Superior temporal gyrus (tissue), 1 donor: ENCODE measurements at regions not wholly inside any gene's neighbourhood (a gene's known extent, or its start where the extent isn't known, plus 50 kb on each side); places are given as distances from the start of the nearest gene placed in this dataset.

Experiments
- DNase-seq: peaks from one replicate; pipeline ENCODE4 v3.0.0-alpha.2; 2016; ENCODE audit errors: extremely low spot score

GRCh38 chr9:27870404-27870803, 297.1 kb upstream of the C9orf72 start:
- no peak for DNase-seq

DNA sequence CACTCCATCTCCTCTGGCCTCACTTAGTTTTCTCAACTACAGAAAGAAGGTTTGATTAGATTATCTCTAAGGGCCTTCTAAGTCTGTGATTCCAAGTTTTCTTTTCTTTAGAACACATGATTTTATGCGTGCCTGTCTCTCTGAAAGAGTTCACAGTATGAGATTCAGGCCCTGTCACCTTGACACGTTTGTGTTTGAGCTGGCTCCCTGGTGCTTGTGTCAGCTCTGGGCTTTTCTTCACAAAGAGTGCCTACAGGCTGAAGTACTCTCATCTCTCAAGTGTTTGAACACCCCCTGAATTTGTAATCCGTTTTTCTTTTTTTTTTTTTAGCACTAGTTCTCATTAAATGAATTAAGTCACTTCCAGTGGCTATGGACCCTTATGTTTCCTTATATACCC, 306.9 kb upstream of the C9orf72 start:
- no peak for DNase-seq

GRCh38 chr9:27880635-27881034, 307.4 kb upstream of the C9orf72 start:
- no peak for DNase-seq

DNA sequence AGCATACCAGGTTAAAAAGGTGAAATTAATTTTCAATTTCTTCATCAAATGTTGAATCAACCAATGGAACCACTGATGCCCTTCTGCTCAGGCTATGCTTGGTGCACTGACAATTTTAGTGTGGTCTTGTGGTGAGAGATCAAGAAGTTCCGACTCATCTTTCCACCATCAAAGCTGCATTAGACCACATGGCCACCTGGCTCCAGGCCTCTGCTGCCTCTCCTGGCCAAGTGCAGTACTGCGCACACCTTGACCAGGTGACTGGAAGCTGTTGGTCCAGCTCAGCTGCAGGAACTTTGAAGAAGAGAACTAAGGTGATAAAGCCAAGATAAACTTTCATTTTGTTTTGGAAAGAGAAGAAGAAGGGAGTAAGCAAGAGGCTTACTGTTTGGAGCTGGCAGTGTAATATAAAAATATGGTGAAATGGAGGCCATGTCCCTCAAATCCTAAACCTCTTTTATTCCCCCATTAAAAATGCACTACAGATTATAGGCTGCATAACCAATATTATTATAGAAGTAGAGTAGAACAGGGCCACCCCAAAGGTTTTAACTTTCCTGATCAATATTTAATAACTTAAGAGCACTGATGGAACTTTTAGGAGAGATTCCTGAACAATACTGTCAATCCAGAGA, 315.5 kb upstream of the C9orf72 start:
- no peak for DNase-seq

DNA sequence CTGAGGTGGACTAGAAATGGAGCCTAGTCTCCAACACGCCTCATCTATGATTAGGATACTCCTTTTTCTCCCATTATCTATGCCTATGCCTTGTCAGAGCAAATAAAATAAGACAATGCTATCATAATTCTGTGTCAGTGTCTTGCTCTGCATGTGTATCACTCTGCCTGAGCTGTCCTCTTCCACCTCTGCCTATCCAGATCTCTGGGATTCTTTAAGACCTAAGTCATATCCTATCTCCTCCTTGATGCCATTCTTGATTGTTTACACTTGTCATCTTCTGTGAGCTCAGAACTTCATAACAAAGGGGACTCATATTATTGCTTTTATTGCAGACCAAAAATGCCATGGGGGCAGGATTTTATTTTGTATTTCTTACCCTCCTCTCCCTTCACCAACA, 351.2 kb upstream of the C9orf72 start:
- no peak for DNase-seq

DNA sequence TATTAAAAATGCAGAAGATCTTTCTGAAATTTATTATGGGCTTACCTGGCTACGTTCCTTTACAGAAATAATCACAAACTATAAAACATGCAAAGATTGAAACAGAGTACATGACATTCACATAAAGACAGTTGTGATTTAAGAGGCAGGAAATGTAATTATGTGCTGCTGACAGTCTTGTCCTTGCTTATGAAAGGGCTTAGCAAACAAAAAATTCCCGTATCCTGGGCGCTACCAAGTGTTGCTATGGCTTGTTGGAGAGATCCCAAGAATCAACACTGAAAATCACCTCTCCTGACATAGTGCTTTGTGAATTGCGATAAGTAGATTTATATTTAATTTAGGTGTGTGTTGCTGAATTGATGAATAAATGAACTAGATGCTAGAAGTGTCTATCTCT, 352.5 kb upstream of the C9orf72 start:
- no peak for DNase-seq

DNA sequence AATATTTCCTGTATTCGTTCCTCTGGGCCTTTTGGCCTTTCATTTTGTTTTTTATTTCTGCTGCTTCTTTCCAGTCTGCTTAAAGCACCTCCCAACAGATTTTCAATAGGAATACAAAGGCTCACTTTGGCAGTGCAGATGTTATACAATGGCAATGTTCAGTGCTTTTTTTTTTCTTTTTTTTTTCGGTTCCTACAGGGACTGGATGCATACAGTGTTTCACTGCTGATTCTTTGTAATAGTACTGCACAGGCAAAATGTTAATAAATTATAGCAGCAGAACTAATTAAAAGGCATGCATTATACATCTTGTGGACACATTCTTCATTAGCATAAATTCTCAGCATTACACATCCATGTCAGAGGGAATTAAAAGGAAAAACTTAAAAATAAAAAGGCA, 356.6 kb upstream of the C9orf72 start:
- DNase-seq: peak; percentile 19

GRCh38 chr9:27933210-27934025, 360.1 kb upstream of the C9orf72 start:
- DNase-seq: no peak

- no peak for DNase-seq
Observed at GRCh38 chr9:27934471-27934870, 361.2 kb upstream of the C9orf72 start.

DNA sequence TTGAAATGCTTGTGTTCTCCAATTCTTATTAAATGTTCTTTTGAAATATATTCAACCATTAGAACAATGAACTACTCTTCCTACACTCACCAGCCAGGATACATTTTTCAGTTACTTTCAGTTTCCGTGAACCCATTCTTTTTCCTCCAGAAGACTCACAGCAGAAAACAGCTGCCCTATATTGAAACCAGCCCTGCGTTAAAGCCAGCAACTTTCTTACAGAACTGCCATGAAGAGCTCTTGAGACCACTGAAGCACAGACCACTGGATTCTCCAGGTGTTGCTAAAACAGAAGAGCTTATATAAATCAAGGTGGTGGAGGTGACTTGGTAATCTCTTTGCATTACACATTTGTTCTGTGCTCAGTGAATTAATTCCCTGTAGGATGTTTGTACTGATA, 365.9 kb upstream of the C9orf72 start:
- no peak for DNase-seq

- no peak for DNase-seq
Observed at GRCh38 chr9:27940535-27940934, 367.3 kb upstream of the C9orf72 start.

DNA sequence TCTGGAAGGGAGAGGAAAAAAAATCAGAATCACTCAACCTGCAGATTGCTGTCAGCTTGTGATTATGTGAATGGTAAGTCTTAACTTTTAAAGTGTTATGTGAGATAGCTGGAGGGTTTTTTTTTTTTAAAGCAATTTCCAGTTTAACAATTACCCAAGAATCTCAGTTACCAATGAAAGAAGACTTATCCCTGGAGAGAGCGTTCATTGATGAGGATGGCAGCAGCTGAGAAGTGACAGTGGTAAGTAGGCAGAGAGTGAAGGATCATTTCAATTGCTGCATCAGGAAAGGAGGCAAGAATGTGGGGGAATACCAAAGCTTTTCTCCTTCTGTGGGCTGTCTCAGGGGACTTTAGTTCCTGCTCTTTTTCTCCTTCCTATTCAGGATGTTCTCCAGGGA, 370.2 kb upstream of the C9orf72 start:
- DNase-seq: no peak

- DNase-seq: no peak
Observed at GRCh38 chr9:27945386-27945785, 372.1 kb upstream of the C9orf72 start.

DNA sequence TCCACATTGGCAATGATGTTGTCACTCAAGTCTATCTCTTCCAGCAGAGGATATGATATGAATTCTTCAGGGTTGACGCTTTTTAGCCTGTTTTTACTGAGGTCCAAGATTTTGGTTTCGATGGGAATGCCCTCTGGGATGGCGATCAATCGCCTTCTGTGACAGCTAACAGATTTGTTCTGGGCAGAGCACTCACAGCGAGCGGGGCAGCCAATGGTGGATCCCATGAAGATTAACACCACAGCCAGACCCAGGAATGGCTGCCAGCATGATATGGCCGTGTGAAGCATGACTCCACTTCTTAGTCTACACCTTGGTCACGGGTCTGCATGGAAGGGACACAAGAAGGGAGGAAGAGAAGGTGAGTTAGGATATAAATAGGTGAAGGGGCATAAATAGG, 377.1 kb upstream of the C9orf72 start:
- no peak for DNase-seq

DNA sequence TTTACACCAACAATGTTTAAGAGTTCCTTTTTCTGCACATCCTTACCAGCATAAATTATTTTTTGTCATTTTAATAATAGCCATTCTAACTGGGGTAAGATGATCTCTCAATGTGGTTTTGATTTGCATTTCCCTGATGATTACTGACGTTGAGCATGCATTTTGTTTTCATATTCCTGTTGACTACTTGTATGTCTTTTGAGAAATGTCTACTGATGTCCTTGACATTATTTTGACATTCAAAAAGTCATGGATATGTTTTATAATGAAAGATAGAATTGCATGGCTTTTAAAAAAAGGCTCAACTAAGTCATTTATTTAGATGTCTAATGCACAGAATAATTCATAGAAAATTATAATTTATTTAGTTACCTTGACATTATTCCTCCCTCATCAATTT, 381.6 kb upstream of the C9orf72 start:
- DNase-seq: no peak

DNA sequence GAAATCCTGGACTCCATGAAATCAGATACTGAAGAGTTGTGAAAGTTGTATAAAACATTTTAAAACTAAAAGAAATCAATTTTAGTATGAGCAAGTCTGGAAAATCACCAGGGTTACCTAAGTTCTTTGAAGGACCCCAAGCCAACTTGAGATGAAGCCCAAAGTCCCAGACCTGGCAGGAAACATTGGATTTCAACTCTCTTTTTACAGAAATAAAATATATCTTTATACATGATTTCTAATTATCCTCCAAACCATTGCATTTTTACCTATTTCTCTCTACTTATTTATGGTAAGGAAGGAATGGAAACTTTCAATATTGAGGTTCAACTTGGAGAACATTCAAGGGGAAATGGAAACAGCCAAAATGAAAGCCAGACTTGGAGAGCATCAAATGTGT, 390.6 kb upstream of the C9orf72 start:
- no peak for DNase-seq

GRCh38 chr9:27967210-27967609, 393.9 kb upstream of the C9orf72 start:
- DNase-seq: no peak

- no peak for DNase-seq
Observed at GRCh38 chr9:27977931-27978330, 404.6 kb upstream of the C9orf72 start.

DNA sequence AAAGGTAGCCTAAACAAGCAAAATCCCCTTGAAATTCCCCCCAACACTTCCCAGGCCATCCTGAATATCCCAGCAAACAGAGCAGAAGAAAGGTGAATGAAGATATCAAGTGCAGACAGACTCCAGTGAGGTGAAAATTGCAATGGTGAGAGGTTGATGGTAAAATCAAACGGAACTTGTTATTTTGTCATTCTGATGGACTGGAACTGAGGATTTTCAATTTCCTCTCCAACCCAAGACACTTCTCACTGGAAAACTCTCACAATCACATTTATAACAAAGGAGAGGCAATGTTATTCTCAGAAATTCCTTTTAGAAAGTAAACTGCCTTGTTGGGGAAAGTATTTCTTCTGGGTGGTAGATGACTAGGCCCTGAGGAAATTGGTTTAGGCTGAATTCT, 412.4 kb upstream of the C9orf72 start:
- DNase-seq: no peak

DNA sequence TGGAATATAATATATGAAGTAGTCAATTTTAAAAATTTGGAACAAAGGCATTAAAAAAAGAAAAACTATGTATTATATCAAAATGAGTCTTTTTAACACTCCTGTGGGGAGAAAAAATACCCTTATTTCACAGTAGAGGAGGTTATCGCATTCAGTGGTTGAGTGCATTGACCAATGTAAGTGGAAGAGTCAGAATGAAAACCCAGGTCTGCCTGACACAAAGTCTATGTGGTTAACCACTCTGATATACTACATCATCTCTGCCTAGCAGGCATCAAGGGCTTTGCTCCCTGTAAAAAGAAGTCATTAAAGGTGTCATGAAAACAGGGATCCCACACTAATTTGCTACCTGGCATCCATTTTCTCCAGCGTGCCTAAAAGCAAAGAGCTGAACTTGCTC, 417.2 kb upstream of the C9orf72 start:
- DNase-seq: no peak

- no peak for DNase-seq
Observed at GRCh38 chr9:27991221-27991620, 417.9 kb upstream of the C9orf72 start.

GRCh38 chr9:28001096-28001495, 427.8 kb upstream of the C9orf72 start:
- DNase-seq: no peak

DNA sequence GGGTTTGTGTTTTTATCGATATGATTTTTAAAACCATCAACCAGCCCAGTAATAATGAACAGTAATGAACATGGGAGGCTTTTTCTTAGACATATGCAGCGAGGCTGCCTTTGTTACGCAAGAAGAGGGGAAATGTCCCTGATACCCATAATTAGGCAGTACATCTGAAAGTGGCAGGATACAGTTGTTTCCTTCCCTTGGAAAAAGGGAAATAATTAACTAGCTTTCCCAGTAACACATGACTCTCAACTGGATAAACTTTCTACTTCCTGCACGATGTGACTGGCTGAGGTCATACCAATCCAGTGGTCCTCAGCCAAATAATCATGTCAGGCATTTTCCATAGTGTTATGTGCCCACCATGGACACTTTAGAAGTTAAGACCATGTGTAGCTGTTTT, 431.6 kb upstream of the C9orf72 start:
- DNase-seq: no peak

DNA sequence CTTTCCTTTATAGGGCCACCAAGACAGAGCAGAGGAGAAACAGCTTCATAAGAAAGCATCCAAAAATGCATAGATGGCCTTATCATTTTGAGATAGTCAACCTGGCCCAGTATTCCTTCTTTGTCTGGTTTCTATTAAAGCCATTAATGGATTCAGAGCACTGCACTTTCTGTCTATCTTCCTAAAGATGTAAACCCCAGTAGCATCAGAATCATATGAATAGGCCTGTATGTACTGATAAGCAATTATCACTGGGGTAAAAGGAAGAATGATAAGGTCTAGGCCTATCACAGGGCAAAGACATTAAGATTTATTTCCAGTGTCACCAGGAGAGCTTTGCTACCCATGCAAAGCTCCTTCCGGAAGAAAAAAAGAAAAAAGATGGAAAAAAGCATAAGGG, 432.5 kb upstream of the C9orf72 start:
- no peak for DNase-seq
